ENCODE measurements at regions not wholly inside any gene's neighbourhood (a gene's known extent, or its start where the extent isn't known, plus 50 kb on each side); places are given as distances from the start of the nearest gene placed in this dataset.
A peak's percentile ranks its signal among the peaks of the same experiment; 100 is the strongest.

DNA sequence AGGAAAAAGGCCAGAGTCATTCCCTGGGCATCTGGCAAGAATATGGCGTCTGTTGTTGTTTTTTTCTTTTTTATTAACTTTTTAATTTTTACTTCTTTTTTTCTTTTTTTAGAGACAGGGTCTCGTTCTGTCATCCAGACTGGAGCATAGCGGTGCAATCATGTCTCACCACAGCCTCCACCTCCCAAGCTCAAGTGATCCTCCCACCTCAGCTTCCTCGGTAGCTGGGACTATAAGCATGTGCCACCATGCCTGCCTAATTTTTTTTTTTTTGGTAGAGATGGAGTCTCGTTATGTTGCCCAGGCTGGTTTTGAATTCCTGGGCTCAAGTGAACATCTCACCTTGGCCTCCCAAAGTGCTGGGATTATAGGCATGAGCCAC lies 54.0 kb upstream of the PRDM11 start:
- no peak for DNase-seq

DNA sequence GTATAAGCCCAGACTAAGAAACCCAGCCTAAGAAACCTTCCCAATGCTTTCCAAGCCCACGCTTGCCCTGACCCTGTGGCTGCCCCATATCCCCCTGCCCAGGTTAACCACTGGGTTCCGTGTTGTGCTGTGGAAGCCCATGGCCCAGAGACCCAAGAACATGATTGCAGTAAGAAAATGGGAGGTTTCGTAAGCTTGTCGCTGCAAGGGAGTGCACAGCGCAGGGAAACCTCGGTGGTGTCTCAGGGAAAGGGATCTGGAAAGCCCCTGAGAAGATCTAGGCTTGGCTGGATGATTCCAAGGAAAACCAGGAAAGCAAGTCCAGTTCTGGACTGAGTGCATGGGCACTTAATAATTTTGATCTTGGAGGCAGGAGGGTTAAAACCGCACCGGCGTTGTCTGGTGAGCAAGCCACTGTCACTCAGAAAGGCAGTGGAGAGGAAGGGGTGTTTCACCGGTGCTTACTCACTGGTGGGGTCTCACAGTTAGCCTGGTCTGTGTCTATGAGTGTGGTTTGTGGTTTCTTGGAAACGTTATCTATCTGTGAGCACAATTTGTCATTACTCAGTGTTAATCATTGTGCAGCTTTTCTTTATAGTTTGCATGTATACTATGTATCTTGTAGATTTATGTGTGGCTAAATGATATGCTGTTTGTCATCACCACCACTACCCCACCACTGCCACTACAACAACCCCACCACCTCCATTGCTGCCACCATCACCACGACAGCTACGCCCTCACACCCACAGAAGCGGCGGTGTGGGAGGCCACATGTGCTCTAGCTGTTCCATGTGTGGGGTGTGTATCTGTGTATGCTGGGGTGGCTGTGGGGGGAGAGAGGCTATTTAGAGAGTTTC lies 53.3 kb upstream of the PRDM11 start:
- DNase-seq: peak; percentile 47

DNA sequence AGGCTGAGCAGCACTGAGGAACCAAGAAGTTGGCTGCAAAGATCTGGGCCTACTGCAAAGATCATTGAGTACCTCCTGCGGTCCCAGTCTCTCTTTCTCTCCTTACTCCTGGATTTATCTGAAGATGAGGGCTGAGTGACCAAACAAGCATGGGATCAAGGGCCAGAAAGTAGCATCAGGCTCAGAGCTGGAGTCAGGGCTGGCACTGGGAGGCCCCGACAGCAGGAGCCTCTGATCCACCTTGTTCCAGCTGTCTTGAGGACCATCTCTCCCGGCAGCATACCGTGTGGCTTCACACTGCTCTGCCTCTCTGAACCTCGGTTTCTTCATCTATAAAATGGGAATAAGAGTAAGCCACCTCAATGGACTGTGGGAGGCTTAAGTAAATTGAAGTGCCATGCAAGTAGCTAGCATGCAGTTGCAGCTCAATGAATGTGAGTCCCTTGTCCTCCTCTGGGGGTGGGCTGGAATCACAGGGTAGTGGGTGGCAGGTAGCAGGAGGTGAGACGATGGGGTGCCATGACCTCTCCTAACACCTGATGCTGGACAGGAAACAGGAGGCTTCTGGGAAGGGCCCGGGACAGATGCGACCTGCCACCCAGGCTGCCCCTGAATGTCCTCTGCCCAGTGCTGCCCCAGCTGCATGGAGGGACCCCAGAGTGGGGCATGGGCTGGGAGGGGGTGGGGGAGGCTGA lies 52.5 kb upstream of the PRDM11 start:
- DNase-seq: no peak

DNA sequence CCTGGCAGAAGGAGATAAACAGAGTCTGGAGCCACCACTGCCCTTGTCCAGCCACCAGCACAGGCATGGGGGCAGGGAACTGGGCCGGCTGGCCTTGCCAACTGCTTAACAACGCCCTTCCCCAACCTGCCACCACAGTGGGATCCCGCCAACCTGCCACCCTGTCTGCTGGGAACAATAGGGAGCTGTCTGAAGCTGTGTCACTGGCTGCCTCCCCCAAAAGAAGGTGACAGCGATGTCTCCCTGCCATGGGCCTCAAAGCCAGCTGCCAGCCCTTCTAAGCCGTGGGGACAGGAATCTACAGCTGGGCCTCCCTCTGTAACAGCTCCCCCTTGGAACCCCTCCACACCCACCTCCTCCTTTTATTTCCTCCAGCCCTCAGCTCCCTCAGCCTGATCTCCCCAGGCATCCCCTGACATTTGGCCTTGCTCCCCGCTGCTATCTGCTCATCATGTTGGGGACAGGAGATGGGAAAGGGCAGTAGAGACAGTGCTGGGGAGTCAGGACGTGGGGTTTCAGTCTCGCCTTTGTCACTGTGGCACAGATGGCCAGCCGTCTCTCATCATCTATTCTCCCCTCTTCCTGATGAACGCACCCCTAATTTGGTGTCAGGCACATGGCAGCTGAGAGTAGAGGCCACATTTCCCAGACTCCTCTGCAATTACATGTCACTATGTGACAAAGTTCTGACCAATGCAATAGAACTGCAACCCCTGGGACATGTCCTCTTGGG lies 51.3 kb upstream of the PRDM11 start:
- DNase-seq: no peak

DNA sequence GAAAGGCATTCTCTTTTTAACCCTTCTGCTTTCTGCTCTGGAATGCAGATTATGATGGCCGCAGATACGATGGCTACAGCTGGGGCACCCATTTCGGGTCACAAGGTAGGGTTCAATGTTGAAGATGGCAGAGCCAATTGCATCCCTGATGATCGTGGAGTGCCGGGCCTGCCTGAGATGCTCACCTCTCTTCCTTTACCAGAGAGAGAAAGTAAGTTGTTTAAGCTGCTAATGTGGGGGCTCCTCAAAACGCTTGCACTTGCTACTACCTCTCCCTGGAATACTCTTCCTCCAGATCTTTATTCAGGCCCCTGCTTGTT lies 50.8 kb upstream of the PRDM11 start:
- DNase-seq: no peak

DNA sequence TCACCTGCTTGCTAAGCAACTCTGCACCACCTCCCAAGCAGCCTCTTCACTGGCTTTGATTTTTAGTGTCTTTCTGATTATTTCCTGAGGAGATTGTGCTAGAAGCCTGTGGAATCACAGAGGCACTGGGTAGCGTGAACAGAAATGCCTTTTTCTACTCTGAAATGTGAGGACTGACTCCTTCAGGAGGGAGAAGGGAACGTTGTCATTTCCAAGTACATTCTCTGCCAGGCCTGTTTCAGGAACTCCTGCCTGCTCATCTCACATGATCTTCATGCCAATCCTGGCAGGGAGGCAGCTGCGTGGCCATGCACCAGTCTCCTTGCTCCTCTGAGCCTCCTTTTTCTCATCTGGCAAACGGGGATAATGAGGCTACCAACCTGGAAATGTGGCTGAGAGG lies 49.8 kb upstream of the PRDM11 start:
- no peak for DNase-seq
